ENCODE measurements at regions not wholly inside any gene's neighbourhood (a gene's known extent, or its start where the extent isn't known, plus 50 kb on each side); places are given as distances from the start of the nearest gene placed in this dataset.

DNA sequence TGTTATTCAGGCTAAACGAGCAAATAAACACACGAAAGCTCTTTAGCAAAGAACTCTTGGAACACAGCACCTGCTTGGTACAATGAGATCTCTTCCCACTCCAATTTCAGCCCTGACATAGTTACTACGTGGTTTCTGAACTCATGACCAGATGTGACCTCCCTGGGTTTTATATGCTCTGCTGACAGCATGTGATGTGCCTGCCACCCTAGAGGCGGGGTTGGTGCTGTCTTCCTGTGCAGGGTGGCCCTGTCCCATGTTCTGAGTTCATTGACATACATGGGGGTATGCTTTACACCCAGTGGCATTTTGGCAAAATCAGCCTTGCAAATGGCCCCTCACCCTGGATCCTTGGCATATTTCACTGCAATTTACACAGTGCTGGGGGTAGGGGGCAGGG lies 475.3 kb upstream of the ZFHX3 start:
- H3K27ac ChIP-seq (ENCODE audit: low read depth): no peak overlapping the region

More for the DNA sequence above, 475.3 kb upstream of the ZFHX3 start:
- no peaks in the 10 kb centered on the region for H3K36me3 ChIP-seq (ENCODE audit: insufficient read depth)
- DNase-seq (ENCODE audit: low spot score): no peak
- no peak for TF ChIP-seq EZH2 (IDR thresholded peaks at IDR 0.05; ENCODE audit: low read depth, unreplicated experiment)
- no peak for TF ChIP-seq NANOG (IDR thresholded peaks at IDR 0.05; ENCODE audit: borderline replicate concordance)
- TF ChIP-seq, protein P1, sequence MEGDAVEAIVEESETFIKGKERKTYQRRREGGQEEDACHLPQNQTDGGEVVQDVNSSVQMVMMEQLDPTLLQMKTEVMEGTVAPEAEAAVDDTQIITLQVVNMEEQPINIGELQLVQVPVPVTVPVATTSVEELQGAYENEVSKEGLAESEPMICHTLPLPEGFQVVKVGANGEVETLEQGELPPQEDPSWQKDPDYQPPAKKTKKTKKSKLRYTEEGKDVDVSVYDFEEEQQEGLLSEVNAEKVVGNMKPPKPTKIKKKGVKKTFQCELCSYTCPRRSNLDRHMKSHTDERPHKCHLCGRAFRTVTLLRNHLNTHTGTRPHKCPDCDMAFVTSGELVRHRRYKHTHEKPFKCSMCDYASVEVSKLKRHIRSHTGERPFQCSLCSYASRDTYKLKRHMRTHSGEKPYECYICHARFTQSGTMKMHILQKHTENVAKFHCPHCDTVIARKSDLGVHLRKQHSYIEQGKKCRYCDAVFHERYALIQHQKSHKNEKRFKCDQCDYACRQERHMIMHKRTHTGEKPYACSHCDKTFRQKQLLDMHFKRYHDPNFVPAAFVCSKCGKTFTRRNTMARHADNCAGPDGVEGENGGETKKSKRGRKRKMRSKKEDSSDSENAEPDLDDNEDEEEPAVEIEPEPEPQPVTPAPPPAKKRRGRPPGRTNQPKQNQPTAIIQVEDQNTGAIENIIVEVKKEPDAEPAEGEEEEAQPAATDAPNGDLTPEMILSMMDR (conservative IDR thresholded peaks at IDR 0.05; ENCODE audit: low read depth in 2 of 2): no peak
- no peak for TF ChIP-seq ZNF114 (CRISPR knock-in tag; IDR thresholded peaks at IDR 0.05)
- TF ChIP-seq CREB1 (CRISPR knock-in tag; IDR thresholded peaks at IDR 0.05; ENCODE audit: low read depth): no peak
- no peak for TF ChIP-seq EZH2phosphoT487 (IDR thresholded peaks at IDR 0.05; ENCODE audit: unreplicated experiment)
- TF ChIP-seq POLR2AphosphoS5 (IDR thresholded peaks at IDR 0.05; ENCODE audit: low read depth): no peak
- TF ChIP-seq, protein P2, sequence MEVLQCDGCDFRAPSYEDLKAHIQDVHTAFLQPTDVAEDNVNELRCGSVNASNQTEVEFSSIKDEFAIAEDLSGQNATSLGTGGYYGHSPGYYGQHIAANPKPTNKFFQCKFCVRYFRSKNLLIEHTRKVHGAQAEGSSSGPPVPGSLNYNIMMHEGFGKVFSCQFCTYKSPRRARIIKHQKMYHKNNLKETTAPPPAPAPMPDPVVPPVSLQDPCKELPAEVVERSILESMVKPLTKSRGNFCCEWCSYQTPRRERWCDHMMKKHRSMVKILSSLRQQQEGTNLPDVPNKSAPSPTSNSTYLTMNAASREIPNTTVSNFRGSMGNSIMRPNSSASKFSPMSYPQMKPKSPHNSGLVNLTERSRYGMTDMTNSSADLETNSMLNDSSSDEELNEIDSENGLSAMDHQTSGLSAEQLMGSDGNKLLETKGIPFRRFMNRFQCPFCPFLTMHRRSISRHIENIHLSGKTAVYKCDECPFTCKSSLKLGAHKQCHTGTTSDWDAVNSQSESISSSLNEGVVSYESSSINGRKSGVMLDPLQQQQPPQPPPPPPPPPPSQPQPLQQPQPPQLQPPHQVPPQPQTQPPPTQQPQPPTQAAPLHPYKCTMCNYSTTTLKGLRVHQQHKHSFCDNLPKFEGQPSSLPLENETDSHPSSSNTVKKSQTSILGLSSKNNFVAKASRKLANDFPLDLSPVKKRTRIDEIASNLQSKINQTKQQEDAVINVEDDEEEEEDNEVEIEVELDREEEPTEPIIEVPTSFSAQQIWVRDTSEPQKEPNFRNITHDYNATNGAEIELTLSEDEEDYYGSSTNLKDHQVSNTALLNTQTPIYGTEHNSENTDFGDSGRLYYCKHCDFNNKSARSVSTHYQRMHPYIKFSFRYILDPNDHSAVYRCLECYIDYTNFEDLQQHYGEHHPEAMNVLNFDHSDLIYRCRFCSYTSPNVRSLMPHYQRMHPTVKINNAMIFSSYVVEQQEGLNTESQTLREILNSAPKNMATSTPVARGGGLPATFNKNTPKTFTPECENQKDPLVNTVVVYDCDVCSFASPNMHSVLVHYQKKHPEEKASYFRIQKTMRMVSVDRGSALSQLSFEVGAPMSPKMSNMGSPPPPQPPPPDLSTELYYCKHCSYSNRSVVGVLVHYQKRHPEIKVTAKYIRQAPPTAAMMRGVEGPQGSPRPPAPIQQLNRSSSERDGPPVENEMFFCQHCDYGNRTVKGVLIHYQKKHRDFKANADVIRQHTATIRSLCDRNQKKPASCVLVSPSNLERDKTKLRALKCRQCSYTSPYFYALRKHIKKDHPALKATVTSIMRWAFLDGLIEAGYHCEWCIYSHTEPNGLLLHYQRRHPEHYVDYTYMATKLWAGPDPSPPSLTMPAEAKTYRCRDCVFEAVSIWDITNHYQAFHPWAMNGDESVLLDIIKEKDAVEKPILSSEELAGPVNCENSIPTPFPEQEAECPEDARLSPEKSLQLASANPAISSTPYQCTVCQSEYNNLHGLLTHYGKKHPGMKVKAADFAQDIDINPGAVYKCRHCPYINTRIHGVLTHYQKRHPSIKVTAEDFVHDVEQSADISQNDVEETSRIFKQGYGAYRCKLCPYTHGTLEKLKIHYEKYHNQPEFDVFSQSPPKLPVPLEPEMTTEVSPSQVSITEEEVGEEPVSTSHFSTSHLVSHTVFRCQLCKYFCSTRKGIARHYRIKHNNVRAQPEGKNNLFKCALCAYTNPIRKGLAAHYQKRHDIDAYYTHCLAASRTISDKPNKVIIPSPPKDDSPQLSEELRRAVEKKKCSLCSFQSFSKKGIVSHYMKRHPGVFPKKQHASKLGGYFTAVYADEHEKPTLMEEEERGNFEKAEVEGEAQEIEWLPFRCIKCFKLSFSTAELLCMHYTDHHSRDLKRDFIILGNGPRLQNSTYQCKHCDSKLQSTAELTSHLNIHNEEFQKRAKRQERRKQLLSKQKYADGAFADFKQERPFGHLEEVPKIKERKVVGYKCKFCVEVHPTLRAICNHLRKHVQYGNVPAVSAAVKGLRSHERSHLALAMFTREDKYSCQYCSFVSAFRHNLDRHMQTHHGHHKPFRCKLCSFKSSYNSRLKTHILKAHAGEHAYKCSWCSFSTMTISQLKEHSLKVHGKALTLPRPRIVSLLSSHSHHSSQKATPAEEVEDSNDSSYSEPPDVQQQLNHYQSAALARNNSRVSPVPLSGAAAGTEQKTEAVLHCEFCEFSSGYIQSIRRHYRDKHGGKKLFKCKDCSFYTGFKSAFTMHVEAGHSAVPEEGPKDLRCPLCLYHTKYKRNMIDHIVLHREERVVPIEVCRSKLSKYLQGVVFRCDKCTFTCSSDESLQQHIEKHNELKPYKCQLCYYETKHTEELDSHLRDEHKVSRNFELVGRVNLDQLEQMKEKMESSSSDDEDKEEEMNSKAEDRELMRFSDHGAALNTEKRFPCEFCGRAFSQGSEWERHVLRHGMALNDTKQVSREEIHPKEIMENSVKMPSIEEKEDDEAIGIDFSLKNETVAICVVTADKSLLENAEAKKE (CRISPR knock-in tag; IDR thresholded peaks at IDR 0.05): no peak
- TF ChIP-seq, protein P3, sequence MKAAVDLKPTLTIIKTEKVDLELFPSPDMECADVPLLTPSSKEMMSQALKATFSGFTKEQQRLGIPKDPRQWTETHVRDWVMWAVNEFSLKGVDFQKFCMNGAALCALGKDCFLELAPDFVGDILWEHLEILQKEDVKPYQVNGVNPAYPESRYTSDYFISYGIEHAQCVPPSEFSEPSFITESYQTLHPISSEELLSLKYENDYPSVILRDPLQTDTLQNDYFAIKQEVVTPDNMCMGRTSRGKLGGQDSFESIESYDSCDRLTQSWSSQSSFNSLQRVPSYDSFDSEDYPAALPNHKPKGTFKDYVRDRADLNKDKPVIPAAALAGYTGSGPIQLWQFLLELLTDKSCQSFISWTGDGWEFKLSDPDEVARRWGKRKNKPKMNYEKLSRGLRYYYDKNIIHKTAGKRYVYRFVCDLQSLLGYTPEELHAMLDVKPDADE (IDR thresholded peaks at IDR 0.05): no peak
- TF ChIP-seq JUNB (IDR thresholded peaks at IDR 0.05; ENCODE audit: unreplicated experiment): no peak
- no peak for TF ChIP-seq STAT1 (IDR thresholded peaks at IDR 0.05; ENCODE audit: unreplicated experiment)
- TF ChIP-seq, protein P4, sequence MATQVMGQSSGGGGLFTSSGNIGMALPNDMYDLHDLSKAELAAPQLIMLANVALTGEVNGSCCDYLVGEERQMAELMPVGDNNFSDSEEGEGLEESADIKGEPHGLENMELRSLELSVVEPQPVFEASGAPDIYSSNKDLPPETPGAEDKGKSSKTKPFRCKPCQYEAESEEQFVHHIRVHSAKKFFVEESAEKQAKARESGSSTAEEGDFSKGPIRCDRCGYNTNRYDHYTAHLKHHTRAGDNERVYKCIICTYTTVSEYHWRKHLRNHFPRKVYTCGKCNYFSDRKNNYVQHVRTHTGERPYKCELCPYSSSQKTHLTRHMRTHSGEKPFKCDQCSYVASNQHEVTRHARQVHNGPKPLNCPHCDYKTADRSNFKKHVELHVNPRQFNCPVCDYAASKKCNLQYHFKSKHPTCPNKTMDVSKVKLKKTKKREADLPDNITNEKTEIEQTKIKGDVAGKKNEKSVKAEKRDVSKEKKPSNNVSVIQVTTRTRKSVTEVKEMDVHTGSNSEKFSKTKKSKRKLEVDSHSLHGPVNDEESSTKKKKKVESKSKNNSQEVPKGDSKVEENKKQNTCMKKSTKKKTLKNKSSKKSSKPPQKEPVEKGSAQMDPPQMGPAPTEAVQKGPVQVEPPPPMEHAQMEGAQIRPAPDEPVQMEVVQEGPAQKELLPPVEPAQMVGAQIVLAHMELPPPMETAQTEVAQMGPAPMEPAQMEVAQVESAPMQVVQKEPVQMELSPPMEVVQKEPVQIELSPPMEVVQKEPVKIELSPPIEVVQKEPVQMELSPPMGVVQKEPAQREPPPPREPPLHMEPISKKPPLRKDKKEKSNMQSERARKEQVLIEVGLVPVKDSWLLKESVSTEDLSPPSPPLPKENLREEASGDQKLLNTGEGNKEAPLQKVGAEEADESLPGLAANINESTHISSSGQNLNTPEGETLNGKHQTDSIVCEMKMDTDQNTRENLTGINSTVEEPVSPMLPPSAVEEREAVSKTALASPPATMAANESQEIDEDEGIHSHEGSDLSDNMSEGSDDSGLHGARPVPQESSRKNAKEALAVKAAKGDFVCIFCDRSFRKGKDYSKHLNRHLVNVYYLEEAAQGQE (IDR thresholded peaks at IDR 0.05; ENCODE audit: unreplicated experiment): no peak
- TF ChIP-seq ZNF331 (CRISPR knock-in tag; IDR thresholded peaks at IDR 0.05; ENCODE audit: low read depth): no peak
- Mint-ChIP-seq H3K4me1 (peaks cover 15% of the 10 kb centered on the region), H3K36me3 (ENCODE audit: low read depth) (no peaks in the 10 kb centered on the region), H3K9me3 (peaks cover 6% of the 10 kb centered on the region; the same call in 2 of the 3 replicates), H3K27me3 (ENCODE audit: insufficient read depth, low read depth, poor library complexity) (no peaks in the 10 kb centered on the region), H3K27ac (no peak overlapping the region), H3K4me3 (no peak overlapping the region)
- peaks cover 20% of the 10 kb centered on the region for H3K4me1 ChIP-seq (ENCODE audit: insufficient read depth)
- no peaks in the 10 kb centered on the region for H3K27me3 ChIP-seq (ENCODE audit: insufficient read depth)
- peaks cover 34% of the 10 kb centered on the region for H3K9me2 ChIP-seq (ENCODE audit: insufficient read depth)
- H3F3A ChIP-seq (replicated peaks; ENCODE audit: low read depth): no peaks in the 10 kb centered on the region
- 0 out of 2 replicates have a peak overlapping the region, but pooled peaks have one; percentile 13 for H3K4me2 ChIP-seq
- 0 out of 2 replicates have a peak overlapping the region, but pooled peaks have one; percentile 5 for H3K4me3 ChIP-seq
- H2AFZ ChIP-seq: no peak overlapping the region
- H3K79me2 ChIP-seq (replicated peaks; ENCODE audit: insufficient read depth): no peaks in the 10 kb centered on the region
- no peak for ATAC-seq
- no peaks in the 10 kb centered on the region for H4K20me1 ChIP-seq (replicated peaks; ENCODE audit: insufficient read depth)
